K562 (cell line): ENCODE measurements at regions not wholly inside any gene's neighbourhood (a gene's known extent, or its start where the extent isn't known, plus 50 kb on each side); places are given as distances from the start of the nearest gene placed in this dataset.

Source experiments
- ATAC-seq: fragments of 200-7000 bp; cut with Tn5 transposase; 3 replicates; pipeline ENCODE4 v1.9.1; 2020; ENCODE audit warnings: moderate library complexity
- BruUV-seq: library from RNA; stranded (reverse); fragments of 400-500 nt; replicated peaks from 2 replicates; lab custom pipeline; 2021; lab: Mats Ljungman, UMichigan
- CTCF ChIA-PET: fragments of 300-600 bp; formaldehyde crosslinking; extraction: SDS; loops from one replicate; lab custom pipeline; 2021; ENCODE audit warnings: low intra/inter-chr PET ratio; lab: Yijun Ruan, JAX
- POLR2A ChIA-PET: fragments of 300-600, 350-650 bp; sonication (Branson Sonifier 250); formaldehyde crosslinking; extraction: SDS; loops from one replicate; lab custom pipeline; 2021; ENCODE audit warnings: antibody characterized with exemption, inconsistent platforms; lab: Yijun Ruan, JAX
- DNase-seq, 4 experiments: peaks; one replicate each; pipeline versions ENCODE4 v3.0.0 to v3.0.0-alpha.2; 2011 to 2018; ENCODE audit warnings: low spot score in 3 of 4, mixed read lengths in 3 of 4; ENCODE audit errors: extremely low read depth in 1 of 4
- FAIRE-seq: peaks from 2 replicates; lab custom pipeline; 2011; peaks lifted over from hg19 to GRCh38; lab: Jason Lieb, UNC
- H2AFZ ChIP-seq: 2 replicates; pipeline ENCODE4 v1.6.0; 2011; ENCODE audit warnings: low read depth, low read length, control low read depth, inconsistent platforms
- H3K27ac ChIP-seq: fragments of 200-600 bp; 3 replicates; pipeline ENCODE4 v1.8.0; 2011; ENCODE audit warnings: low read depth, mild to moderate bottlenecking, control low read depth, inconsistent platforms, low read length, moderate library complexity, mixed read lengths; ENCODE audit errors: extremely low read depth
- H3K27me3 ChIP-seq, 2 experiments: fragments of 300-600 bp in 1 of 2; 2 replicates in 1 of 2; 3 replicates in 1 of 2; pipeline versions ENCODE4 v1.6.0 to v1.8.0; 2011; ENCODE audit warnings: inconsistent platforms in 2 of 2, low read length in 2 of 2, mild to moderate bottlenecking in 1 of 2, mixed read lengths in 1 of 2, moderate library complexity in 1 of 2; ENCODE audit not compliant: control insufficient read depth in 2 of 2, insufficient read depth in 2 of 2
- H3K36me3 ChIP-seq: fragments of 300-600 bp; 3 replicates; pipeline ENCODE4 v1.8.0; 2011; ENCODE audit warnings: mild to moderate bottlenecking, low read length, inconsistent platforms; ENCODE audit not compliant: control insufficient read depth, insufficient read depth
- H3K4me1 ChIP-seq, 2 experiments: fragments of 200-600 bp in 1 of 2; replicated peaks in 1 of 2; 2 replicates in 1 of 2; 3 replicates in 1 of 2; pipeline versions ENCODE4 v1.5.1 to v1.8.0; 2011; ENCODE audit warnings: inconsistent platforms in 2 of 2, low read length in 2 of 2, mild to moderate bottlenecking in 1 of 2, mixed read lengths in 1 of 2, moderate library complexity in 1 of 2; ENCODE audit not compliant: control insufficient read depth in 2 of 2, insufficient read depth in 2 of 2
- H3K4me2 ChIP-seq: 2 replicates; pipeline ENCODE4 v1.6.1; 2011; ENCODE audit warnings: low read length, control low read depth, inconsistent platforms, mixed read lengths; ENCODE audit not compliant: insufficient read depth
- H3K4me3 ChIP-seq: fragments of 200-600 bp; sonication (generic), shearing (Covaris generic); 2 replicates; pipeline ENCODE4 v1.5.1; 2016; ENCODE audit warnings: control low read depth, inconsistent platforms
- H3K79me2 ChIP-seq: fragments of 200-600 bp; 3 replicates; pipeline ENCODE4 v1.8.0; 2011; ENCODE audit warnings: low read length, inconsistent platforms; ENCODE audit not compliant: control insufficient read depth, insufficient read depth
- H3K9ac ChIP-seq, 2 experiments: 2 replicates each; pipeline versions ENCODE4 v1.6.0 to v1.6.1; 2011; ENCODE audit warnings: low read depth in 2 of 2, low read length in 2 of 2, control low read depth in 1 of 2, inconsistent platforms in 1 of 2, mild to moderate bottlenecking in 1 of 2, mixed read lengths in 1 of 2; ENCODE audit not compliant: insufficient read depth in 1 of 2
- H3K9me1 ChIP-seq: one replicate; pipeline ENCODE4 v1.6.0; 2011; ENCODE audit warnings: inconsistent platforms, mild to moderate bottlenecking, low read length, moderate library complexity; ENCODE audit not compliant: control insufficient read depth, insufficient read depth
- H3K9me3 ChIP-seq: replicated peaks from 2 replicates; pipeline ENCODE4 v1.5.1; 2011; ENCODE audit warnings: low read depth, low read length, inconsistent platforms; ENCODE audit not compliant: control insufficient read depth, insufficient read depth
- H4K20me1 ChIP-seq: replicated peaks from 2 replicates; pipeline ENCODE4 v1.6.1; 2011; ENCODE audit warnings: low read length, inconsistent platforms, mixed read lengths; ENCODE audit not compliant: control insufficient read depth, insufficient read depth
- NRF1 ChIP-seq, 2 experiments: fragments of 450-650 bp; IDR thresholded peaks in 1 of 2; conservative IDR thresholded peaks in 1 of 2; 2 replicates each; pipeline ENCODE4 v1.6.1; 2014; ENCODE audit warnings: mild to moderate bottlenecking in 2 of 2
- RBFOX2 ChIP-seq: fragments of 200-400 bp; formaldehyde crosslinking; IDR thresholded peaks from 2 replicates; pipeline ENCODE4 v1.6.1; 2017; ENCODE audit warnings: low read depth, mild to moderate bottlenecking, low read length, moderate library complexity
- SMARCA4 ChIP-seq: fragments of 450-650 bp; IDR thresholded peaks from 2 replicates; pipeline ENCODE4 v1.6.1; 2016
- ZNF133 ChIP-seq: fragments of 250-450 bp; sonication (Bioruptor Pico); IDR thresholded peaks from 2 replicates; pipeline ENCODE4 v1.4.0; 2020; ENCODE audit warnings: mild to moderate bottlenecking
- ZNF174 ChIP-seq: fragments of 250-450 bp; sonication (Bioruptor Pico); IDR thresholded peaks from 2 replicates; pipeline ENCODE4 v1.4.0; 2020; ENCODE audit warnings: mild to moderate bottlenecking
- ZNF695 ChIP-seq: fragments of 450-650 bp; formaldehyde crosslinking; IDR thresholded peaks from 2 replicates; pipeline ENCODE4 v1.4.0; 2020; ENCODE audit warnings: mild to moderate bottlenecking, moderate library complexity
- ZNF75A ChIP-seq: fragments of 450-650 bp; formaldehyde crosslinking; IDR thresholded peaks from 2 replicates; pipeline ENCODE4 v1.4.0; 2020; ENCODE audit warnings: mild to moderate bottlenecking
- WGBS: fragments of 100-300 bp; shearing (Covaris generic); methylation state at CpG from one replicate; pipeline ENCODE4 v1.1.6; 2016; ENCODE audit warnings: low coverage, mixed read lengths; ENCODE audit not compliant: insufficient coverage; ENCODE audit errors: missing lambda C conversion rate; 5-methylcytosine and 5-hydroxymethylcytosine counted together
- in situ Hi-C: fragments of 300-500 bp; cut with MboI; formaldehyde crosslinking; loops from 4 replicates; pipeline ENCODE4 v1.15.0; 2018; ENCODE audit warnings: inconsistent platforms, mixed read lengths
- intact Hi-C: fragments of 100-400 bp; cut with micrococcal nuclease; formaldehyde crosslinking; loops from 2 replicates; pipeline ENCODE4 v1.14.2; 2022

GRCh38 chrX:13257223-13258051, 62.4 kb downstream of the ATXN3L start:
- ChIA-PET POLR2A (interaction anchor here (1.1 kb wide), 1 partner anchor 8 kb away, joined by 3 read pairs; no protein-coding TSS in a partner anchor), CTCF (no interaction called here)
- FAIRE-seq (no peak), DNase-seq (no peak)
- no peak overlapping the region for H2AFZ ChIP-seq
- BruUV-seq: no TSS peak
- H3K4me3 ChIP-seq: no peak overlapping the region
- intact Hi-C loops (no loop called here), in situ Hi-C loops (no loop called here)
- H3K9me3 ChIP-seq: peaks cover 8% of the 10 kb centered on the region
- H3K4me2 ChIP-seq: no peak overlapping the region
- no peak overlapping the region for H3K27ac ChIP-seq
- H3K27me3 ChIP-seq: no peaks in the 10 kb centered on the region
- H3K36me3 ChIP-seq: no peaks in the 10 kb centered on the region; the same call in 2 of the 3 replicates
- 60% methylated on average over 6 of the region's 6 CpGs for WGBS
- no peaks in the 10 kb centered on the region for H3K79me2 ChIP-seq
- no peaks in the 10 kb centered on the region for H3K9me1 ChIP-seq
- H3K4me1 ChIP-seq: peaks cover 0 to 19% of the 10 kb centered on the region in 2 experiments; a peak in 3 of 5 replicates
- no peaks in the 10 kb centered on the region for H4K20me1 ChIP-seq
- TF ChIP-seq RBFOX2 (no peak), ZNF133 (CRISPR knock-in tag) (no peak), SMARCA4 (no peak), ZNF695 (no peak), ZNF174 (CRISPR knock-in tag) (no peak), ZNF75A (CRISPR knock-in tag) (no peak)
- TF ChIP-seq, all 486 proteins: peak for 0
- ATAC-seq: no peak
- no peak overlapping the region for H3K9ac ChIP-seq

- Histone ChIP-seq H3K9me3 (peaks cover 8% of the 10 kb centered on the region), H4K20me1 (no peaks in the 10 kb centered on the region), H3K4me3 (no peak overlapping the region), H3K4me1 (peaks cover 0 to 19% of the 10 kb centered on the region in 2 experiments; a peak in 3 of 5 replicates), H3K9me1 (no peaks in the 10 kb centered on the region), H3K9ac (no peak overlapping the region), H3K36me3 (no peaks in the 10 kb centered on the region; the same call in 2 of the 3 replicates), H3K4me2 (no peak overlapping the region), H3K79me2 (no peaks in the 10 kb centered on the region), H2AFZ (no peak overlapping the region), H3K27ac (no peak overlapping the region), H3K27me3 (no peaks in the 10 kb centered on the region)
- in situ Hi-C loops: no loop called here
- no peak for ATAC-seq
- BruUV-seq: no TSS peak
- no peak for DNase-seq
- ChIA-PET CTCF (no interaction called here), POLR2A (interaction anchor here (1.1 kb wide), 1 partner anchor 9 kb away, joined by 3 read pairs; no protein-coding TSS in a partner anchor)
- FAIRE-seq: no peak
- no peak for TF ChIP-seq NRF1 (conservative IDR thresholded peaks at IDR 0.05 in 1 of 2, IDR thresholded peaks at IDR 0.05 in 1 of 2)
- intact Hi-C loops: no loop called here
Measured at GRCh38 chrX:13256603-13257002, 63.2 kb downstream of the ATXN3L start.
